ENCODE measurements at regions not wholly inside any gene's neighbourhood (a gene's known extent, or its start where the extent isn't known, plus 50 kb on each side); places are given as distances from the start of the nearest gene placed in this dataset.

DNA sequence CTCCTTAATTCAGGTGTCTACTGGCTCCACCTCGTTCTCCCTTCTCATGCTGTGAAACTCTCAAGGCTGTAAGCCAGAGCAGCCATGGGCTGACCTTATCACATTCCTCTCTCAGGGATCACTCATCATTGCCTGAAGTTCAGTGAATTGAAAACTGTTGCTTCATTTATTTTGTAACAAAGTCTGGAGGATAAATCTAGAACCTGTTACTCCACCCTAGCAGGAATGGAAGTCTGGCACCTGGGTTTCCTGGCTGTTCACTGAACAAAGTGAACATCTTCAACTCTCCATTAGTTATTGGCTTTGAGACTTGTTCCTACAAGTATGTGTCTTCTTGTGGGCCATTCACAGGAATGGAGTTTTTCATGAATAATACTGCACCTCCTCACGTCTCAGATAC, 584.1 kb downstream of the PTPRU start:
- TF ChIP-seq GATA3 (IDR thresholded peaks at IDR 0.05; ENCODE audit: low read depth, low read length) (no peak), GATA2 (IDR thresholded peaks at IDR 0.05; ENCODE audit: low read depth, low read length) (no peak)

All from SH-SY5Y (cell line).